ENCODE measurements at regions not wholly inside any gene's neighbourhood (a gene's known extent, or its start where the extent isn't known, plus 50 kb on each side); places are given as distances from the start of the nearest gene placed in this dataset.

GRCh38 chr4:96912716-96913115, 1072.8 kb downstream of the PDHA2 start:
- Histone ChIP-seq H3K27ac (ENCODE audit: low read depth, low read length) (no peak overlapping the region), H3K4me1 (ENCODE audit: control insufficient read depth, insufficient read depth, low read length) (no peaks in the 10 kb centered on the region), H3K9me3 (ENCODE audit: control insufficient read depth, insufficient read depth, low read length) (no peaks in the 10 kb centered on the region), H3K4me3 (ENCODE audit: low read depth, low read length) (no peak overlapping the region), H3K36me3 (ENCODE audit: control insufficient read depth, insufficient read depth, low read length) (no peaks in the 10 kb centered on the region), H3K27me3 (ENCODE audit: control insufficient read depth, insufficient read depth, low read length) (no peaks in the 10 kb centered on the region)
- no CpG with 5 or more reads among the region's 3 CpGs for WGBS (ENCODE audit: insufficient coverage)
- DNase-seq (ENCODE audit: low read depth in 4 of 6, low spot score in 6 of 6) = peak in 1 of 6 donors; percentile 19

- WGBS (ENCODE audit: insufficient coverage) = 75% methylated on average over 2 of the region's 2 CpGs
- Histone ChIP-seq H3K4me3 (ENCODE audit: low read depth, low read length) (no peak overlapping the region), H3K36me3 (ENCODE audit: control insufficient read depth, insufficient read depth, low read length) (no peaks in the 10 kb centered on the region), H3K4me1 (ENCODE audit: control insufficient read depth, insufficient read depth, low read length) (no peaks in the 10 kb centered on the region), H3K9me3 (ENCODE audit: control insufficient read depth, insufficient read depth, low read length) (no peaks in the 10 kb centered on the region), H3K27ac (ENCODE audit: low read depth, low read length) (no peak overlapping the region), H3K27me3 (ENCODE audit: control insufficient read depth, insufficient read depth, low read length) (no peaks in the 10 kb centered on the region)
- DNase-seq (ENCODE audit: low read depth in 4 of 6, low spot score in 6 of 6) = peak in 2 of 6 donors; percentile 33 to 42
These were observed 1073.7 kb downstream of the PDHA2 start for GRCh38 chr4:96913441-96914080.

- H3K4me1 ChIP-seq (ENCODE audit: control insufficient read depth, insufficient read depth, low read length) = no peaks in the 10 kb centered on the region
- H3K4me3 ChIP-seq (ENCODE audit: low read depth, low read length) = no peak overlapping the region
- H3K9me3 ChIP-seq (ENCODE audit: control insufficient read depth, insufficient read depth, low read length) = peaks cover 2% of the 10 kb centered on the region
- H3K27ac ChIP-seq (ENCODE audit: low read depth, low read length) = no peak overlapping the region
- WGBS (ENCODE audit: insufficient coverage) = 19% methylated on average over 4 of the region's 5 CpGs
- no peaks in the 10 kb centered on the region for H3K36me3 ChIP-seq (ENCODE audit: control insufficient read depth, insufficient read depth, low read length)
- no peaks in the 10 kb centered on the region for H3K27me3 ChIP-seq (ENCODE audit: control insufficient read depth, insufficient read depth, low read length)
- no peak for DNase-seq (ENCODE audit: low read depth in 4 of 6, low spot score in 6 of 6)
These were observed 1076.8 kb downstream of the PDHA2 start for GRCh38 chr4:96916711-96917110.

GRCh38 chr4:96936886-96937285, 1097.0 kb downstream of the PDHA2 start:
- no peak for DNase-seq (ENCODE audit: low read depth in 4 of 6, low spot score in 6 of 6)
- no peaks in the 10 kb centered on the region for H3K27me3 ChIP-seq (ENCODE audit: control insufficient read depth, insufficient read depth, low read length)
- H3K36me3 ChIP-seq (ENCODE audit: control insufficient read depth, insufficient read depth, low read length) = no peaks in the 10 kb centered on the region
- 88% methylated on average over 1 of the region's 6 CpGs for WGBS (ENCODE audit: insufficient coverage)
- no peak overlapping the region for H3K27ac ChIP-seq (ENCODE audit: low read depth, low read length)
- H3K4me1 ChIP-seq (ENCODE audit: control insufficient read depth, insufficient read depth, low read length) = no peaks in the 10 kb centered on the region
- H3K9me3 ChIP-seq (ENCODE audit: control insufficient read depth, insufficient read depth, low read length) = no peaks in the 10 kb centered on the region
- no peak overlapping the region for H3K4me3 ChIP-seq (ENCODE audit: low read depth, low read length)

- WGBS (ENCODE audit: insufficient coverage) = no CpG with 5 or more reads among the region's 2 CpGs
- no peak overlapping the region for H3K27ac ChIP-seq (ENCODE audit: low read depth, low read length)
- H3K4me3 ChIP-seq (ENCODE audit: low read depth, low read length) = no peak overlapping the region
- DNase-seq (ENCODE audit: low read depth in 4 of 6, low spot score in 6 of 6) = no peak
- H3K9me3 ChIP-seq (ENCODE audit: control insufficient read depth, insufficient read depth, low read length) = no peaks in the 10 kb centered on the region
- no peaks in the 10 kb centered on the region for H3K27me3 ChIP-seq (ENCODE audit: control insufficient read depth, insufficient read depth, low read length)
- H3K4me1 ChIP-seq (ENCODE audit: control insufficient read depth, insufficient read depth, low read length) = no peaks in the 10 kb centered on the region
- no peaks in the 10 kb centered on the region for H3K36me3 ChIP-seq (ENCODE audit: control insufficient read depth, insufficient read depth, low read length)
These were observed 1106.7 kb downstream of the PDHA2 start for GRCh38 chr4:96946552-96946951.

- Histone ChIP-seq H3K27me3 (ENCODE audit: control insufficient read depth, insufficient read depth, low read length) (no peaks in the 10 kb centered on the region), H3K9me3 (ENCODE audit: control insufficient read depth, insufficient read depth, low read length) (no peaks in the 10 kb centered on the region), H3K27ac (ENCODE audit: low read depth, low read length) (no peak overlapping the region), H3K36me3 (ENCODE audit: control insufficient read depth, insufficient read depth, low read length) (no peaks in the 10 kb centered on the region), H3K4me3 (ENCODE audit: low read depth, low read length) (no peak overlapping the region), H3K4me1 (ENCODE audit: control insufficient read depth, insufficient read depth, low read length) (no peaks in the 10 kb centered on the region)
- 83% methylated on average over 1 of the region's 1 CpG for WGBS (ENCODE audit: insufficient coverage)
- no peak for DNase-seq (ENCODE audit: low read depth in 4 of 6, low spot score in 6 of 6)
These were observed 1112.7 kb downstream of the PDHA2 start for GRCh38 chr4:96952610-96953009.

- no peak overlapping the region for H3K4me3 ChIP-seq (ENCODE audit: low read depth, low read length)
- H3K27me3 ChIP-seq (ENCODE audit: control insufficient read depth, insufficient read depth, low read length) = no peaks in the 10 kb centered on the region
- H3K27ac ChIP-seq (ENCODE audit: low read depth, low read length) = no peak overlapping the region
- WGBS (ENCODE audit: insufficient coverage) = no CpG with 5 or more reads among the region's 1 CpG
- H3K9me3 ChIP-seq (ENCODE audit: control insufficient read depth, insufficient read depth, low read length) = no peaks in the 10 kb centered on the region
- DNase-seq (ENCODE audit: low read depth in 4 of 6, low spot score in 6 of 6) = no peak
- no peaks in the 10 kb centered on the region for H3K36me3 ChIP-seq (ENCODE audit: control insufficient read depth, insufficient read depth, low read length)
- H3K4me1 ChIP-seq (ENCODE audit: control insufficient read depth, insufficient read depth, low read length) = no peaks in the 10 kb centered on the region
These were observed 1115.3 kb downstream of the PDHA2 start for GRCh38 chr4:96955226-96955625.

- no peaks in the 10 kb centered on the region for H3K4me1 ChIP-seq (ENCODE audit: control insufficient read depth, insufficient read depth, low read length)
- no peak overlapping the region for H3K27ac ChIP-seq (ENCODE audit: low read depth, low read length)
- H3K36me3 ChIP-seq (ENCODE audit: control insufficient read depth, insufficient read depth, low read length) = no peaks in the 10 kb centered on the region
- no peaks in the 10 kb centered on the region for H3K9me3 ChIP-seq (ENCODE audit: control insufficient read depth, insufficient read depth, low read length)
- H3K4me3 ChIP-seq (ENCODE audit: low read depth, low read length) = no peak overlapping the region
- no peaks in the 10 kb centered on the region for H3K27me3 ChIP-seq (ENCODE audit: control insufficient read depth, insufficient read depth, low read length)
- no peak for DNase-seq (ENCODE audit: low read depth in 4 of 6, low spot score in 6 of 6)
These were observed 1115.8 kb downstream of the PDHA2 start for GRCh38 chr4:96955691-96956090.

- WGBS (ENCODE audit: insufficient coverage) = no CpG with 5 or more reads among the region's 1 CpG
- no peak overlapping the region for H3K27ac ChIP-seq (ENCODE audit: low read depth, low read length)
- DNase-seq (ENCODE audit: low read depth in 4 of 6, low spot score in 6 of 6) = no peak
- H3K4me3 ChIP-seq (ENCODE audit: low read depth, low read length) = no peak overlapping the region
- H3K36me3 ChIP-seq (ENCODE audit: control insufficient read depth, insufficient read depth, low read length) = no peaks in the 10 kb centered on the region
- no peaks in the 10 kb centered on the region for H3K9me3 ChIP-seq (ENCODE audit: control insufficient read depth, insufficient read depth, low read length)
- H3K4me1 ChIP-seq (ENCODE audit: control insufficient read depth, insufficient read depth, low read length) = no peaks in the 10 kb centered on the region
- H3K27me3 ChIP-seq (ENCODE audit: control insufficient read depth, insufficient read depth, low read length) = no peaks in the 10 kb centered on the region
These were observed 1129.6 kb downstream of the PDHA2 start for GRCh38 chr4:96969455-96969854.

- WGBS (ENCODE audit: insufficient coverage) = no CpG with 5 or more reads among the region's 4 CpGs
- Histone ChIP-seq H3K4me1 (ENCODE audit: control insufficient read depth, insufficient read depth, low read length) (no peaks in the 10 kb centered on the region), H3K27me3 (ENCODE audit: control insufficient read depth, insufficient read depth, low read length) (no peaks in the 10 kb centered on the region), H3K27ac (ENCODE audit: low read depth, low read length) (no peak overlapping the region), H3K4me3 (ENCODE audit: low read depth, low read length) (no peak overlapping the region), H3K36me3 (ENCODE audit: control insufficient read depth, insufficient read depth, low read length) (no peaks in the 10 kb centered on the region), H3K9me3 (ENCODE audit: control insufficient read depth, insufficient read depth, low read length) (no peaks in the 10 kb centered on the region)
- DNase-seq (ENCODE audit: low read depth in 4 of 6, low spot score in 6 of 6) = no peak
These were observed 1133.0 kb downstream of the PDHA2 start for GRCh38 chr4:96972920-96973319.

Data from spinal cord (tissue), 9 donors.